ENCODE measurements at regions not wholly inside any gene's neighbourhood (a gene's known extent, or its start where the extent isn't known, plus 50 kb on each side); places are given as distances from the start of the nearest gene placed in this dataset.
"Not testable (repeated sequence)": the region's sequence is repeated elsewhere in the genome, so short reads cannot be mapped to it uniquely, and the experiment has no call there.

DNA sequence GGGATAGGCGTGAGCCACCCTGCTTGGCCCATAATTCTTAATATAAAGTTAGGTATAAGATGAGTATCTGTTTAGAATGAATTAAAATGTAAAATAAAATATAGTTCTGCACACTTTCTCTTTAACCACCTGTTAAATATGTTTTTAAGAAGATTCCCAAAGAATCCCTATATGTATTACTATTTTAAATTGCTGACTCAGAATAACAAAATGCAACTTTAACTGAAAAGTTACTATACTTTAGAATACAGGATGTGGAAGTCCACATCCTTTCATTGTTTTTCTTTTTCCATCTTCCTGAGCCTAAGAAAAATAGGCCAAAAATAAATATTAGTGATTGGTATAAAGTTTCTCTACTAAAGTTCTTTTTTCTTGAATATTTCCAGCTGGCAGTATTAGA, 325.6 kb upstream of the EYS start:
- DNase-seq: no peak

GRCh38 chr6:66029391-66029790, 322.4 kb upstream of the EYS start:
- DNase-seq: no peak

DNA sequence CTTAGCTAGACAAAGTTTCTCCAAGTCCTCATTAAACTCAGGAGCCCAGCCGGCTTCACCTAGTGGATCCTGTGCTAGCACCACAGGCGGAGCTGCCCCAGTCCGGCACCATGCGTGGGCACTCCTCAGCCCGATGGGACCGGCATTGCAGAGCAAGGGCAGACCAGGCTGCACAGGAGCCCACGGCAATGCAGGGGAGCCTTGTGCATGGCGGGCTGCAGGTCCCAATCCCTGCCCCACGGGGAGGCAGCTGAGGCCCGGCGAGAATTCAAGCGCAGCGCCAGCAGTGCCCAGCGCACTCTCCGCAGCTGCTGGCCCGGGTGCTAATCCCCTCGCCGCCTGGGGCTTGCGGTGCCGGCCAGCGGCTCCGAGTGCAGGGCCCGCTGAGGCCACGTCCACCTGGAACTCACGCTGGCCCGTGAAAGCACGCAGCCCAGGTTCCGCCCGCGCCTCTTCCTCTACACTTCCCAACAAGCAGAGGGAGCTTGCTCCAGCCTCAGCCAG, 292.3 kb upstream of the EYS start:
- DNase-seq: no peak

DNA sequence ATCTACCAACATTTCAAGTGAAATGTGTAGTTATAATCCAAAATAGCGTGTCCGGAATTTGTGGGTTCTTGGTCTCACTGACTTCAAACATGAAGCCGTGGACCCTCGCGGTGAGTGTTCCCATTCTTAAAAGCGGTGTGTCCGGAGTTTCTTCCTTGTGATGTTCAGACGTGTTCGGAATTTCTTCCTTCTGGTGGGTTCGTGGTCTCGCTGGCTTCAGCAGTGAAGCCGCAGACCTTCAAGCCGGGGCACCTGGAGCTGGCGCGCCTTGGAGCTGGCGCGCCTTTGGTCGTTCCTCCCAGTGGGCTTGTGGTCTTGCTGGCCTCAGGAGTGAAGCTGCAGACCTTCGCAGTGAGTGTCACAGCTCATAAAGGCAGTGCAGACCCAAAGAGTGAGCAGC, 291.5 kb upstream of the EYS start:
- no peak for DNase-seq

DNA sequence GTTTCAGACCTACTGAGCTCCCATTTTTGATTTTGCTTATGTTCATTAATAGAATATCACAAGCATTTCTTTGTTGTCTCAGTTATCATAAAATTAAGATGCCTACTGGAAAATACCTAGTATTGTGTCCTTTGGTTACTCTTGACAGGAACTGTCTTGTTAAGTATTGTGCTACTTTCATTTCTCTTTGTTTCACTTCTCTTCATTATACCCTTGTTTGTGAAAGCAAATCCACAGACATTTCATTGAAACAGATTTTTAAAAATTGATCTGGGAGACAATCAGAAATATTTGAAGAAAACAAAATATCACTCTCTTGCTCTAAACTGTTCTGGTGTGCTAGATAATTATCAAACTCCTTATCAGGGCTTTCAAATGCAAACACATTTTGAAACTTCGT, 290.5 kb upstream of the EYS start:
- DNase-seq: no peak

DNA sequence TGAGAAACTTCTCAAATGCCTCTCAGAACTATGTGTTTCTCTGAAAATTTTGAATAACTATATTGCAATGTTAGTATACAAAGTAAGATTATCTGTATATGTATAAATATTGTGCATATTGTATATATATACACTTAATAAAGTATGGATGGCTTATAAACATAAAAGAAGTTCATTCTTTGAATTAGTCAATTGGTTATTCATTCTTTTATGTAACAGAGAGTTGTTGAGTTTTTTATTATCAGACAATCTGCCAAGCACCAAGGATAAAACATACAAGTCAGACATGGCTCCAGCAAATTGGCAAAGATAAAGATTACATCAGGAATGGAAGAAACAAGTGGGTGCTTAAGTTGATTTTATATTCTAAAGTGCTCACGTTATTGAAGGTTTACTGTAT, 289.1 kb upstream of the EYS start:
- DNase-seq: no peak

GRCh38 chr6:65989676-65990075, 282.6 kb upstream of the EYS start:
- no peak for DNase-seq

GRCh38 chr6:65988006-65988405, 281.0 kb upstream of the EYS start:
- no peak for DNase-seq

- DNase-seq: no peak
Observed at GRCh38 chr6:65984089-65984488, 277.1 kb upstream of the EYS start.

DNA sequence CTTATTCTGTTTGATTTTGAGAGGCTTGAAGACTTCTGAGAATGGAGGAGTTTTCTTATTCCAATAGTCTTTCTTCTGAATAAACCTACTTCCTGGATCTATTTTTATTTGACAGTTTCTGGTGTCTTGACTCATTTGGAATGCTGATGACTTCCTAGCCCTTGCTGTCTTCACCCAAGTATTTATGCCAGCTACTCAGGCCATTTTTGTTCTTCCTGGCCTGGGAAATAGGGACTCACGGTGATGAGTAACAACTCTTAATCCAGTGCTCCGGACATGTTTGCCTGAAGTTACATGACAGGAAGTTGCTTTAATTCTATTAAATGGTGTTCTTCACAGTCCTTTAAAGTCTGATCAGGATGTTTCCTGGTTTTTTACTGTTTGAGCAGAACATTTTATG, 272.1 kb upstream of the EYS start:
- DNase-seq: no peak

DNA sequence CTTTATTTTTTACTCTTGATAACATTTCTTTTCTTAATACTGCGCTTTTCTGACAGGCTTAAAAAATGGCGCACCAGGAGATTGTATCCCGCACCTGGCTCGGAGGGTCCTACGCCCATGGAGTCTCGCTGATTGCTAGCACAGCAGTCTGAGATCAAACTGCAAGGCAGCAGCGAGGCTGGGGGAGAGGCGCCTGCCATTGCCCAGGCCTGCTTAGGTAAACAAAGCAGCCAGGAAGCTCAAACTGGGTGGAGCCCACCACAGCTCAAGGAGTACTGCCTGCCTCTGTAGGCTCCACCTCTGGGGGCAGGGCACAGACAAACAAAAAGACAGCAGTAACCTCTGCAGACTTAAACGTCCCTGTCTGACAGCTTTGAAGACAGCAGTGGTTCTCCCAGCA, 264.2 kb upstream of the EYS start:
- DNase-seq: not testable (repeated sequence)

GRCh38 chr6:65964261-65964660, 257.2 kb upstream of the EYS start:
- no peak for DNase-seq

DNA sequence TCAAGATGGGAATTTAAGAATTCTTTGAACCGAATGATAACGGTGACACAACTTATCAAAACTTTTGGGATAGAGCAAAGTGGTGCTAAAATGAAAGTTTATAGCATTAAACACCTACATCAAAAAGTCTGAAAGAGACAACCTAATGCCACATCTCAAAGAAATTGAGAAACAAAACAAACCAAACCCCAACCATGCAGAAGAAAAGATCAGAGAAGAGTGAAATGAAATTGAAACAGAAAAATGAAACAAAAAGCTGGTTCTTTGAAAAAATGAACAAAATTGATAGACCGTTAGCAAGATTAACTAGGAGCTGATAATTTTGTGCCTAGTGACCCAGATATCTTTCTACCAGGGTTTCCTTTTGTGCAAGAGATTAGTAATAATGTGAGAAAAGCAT, 248.0 kb upstream of the EYS start:
- DNase-seq: no peak

- DNase-seq: no peak
Observed at GRCh38 chr6:65948062-65948461, 241.0 kb upstream of the EYS start.

- no peak for DNase-seq
Observed at GRCh38 chr6:65943548-65943947, 236.5 kb upstream of the EYS start.

DNA sequence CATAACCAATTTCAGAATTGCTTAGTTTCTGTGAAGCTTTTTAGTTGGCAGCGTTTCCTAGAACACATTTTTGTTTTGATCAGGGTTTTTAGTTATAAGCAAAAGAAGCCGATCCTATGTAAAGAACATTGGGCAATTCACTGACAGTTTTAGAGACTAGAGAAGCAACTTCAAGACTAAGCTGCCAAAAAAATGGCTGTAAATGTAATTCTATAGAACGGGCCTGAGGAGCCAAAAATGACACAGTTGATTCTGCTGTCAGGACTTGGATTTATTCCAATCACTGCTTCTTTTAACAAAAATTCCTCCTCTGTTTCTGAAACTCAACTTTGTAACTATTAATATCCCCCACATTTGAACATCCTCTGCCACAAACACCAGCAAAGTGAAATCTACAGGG, 236.0 kb upstream of the EYS start:
- DNase-seq: no peak

DNA sequence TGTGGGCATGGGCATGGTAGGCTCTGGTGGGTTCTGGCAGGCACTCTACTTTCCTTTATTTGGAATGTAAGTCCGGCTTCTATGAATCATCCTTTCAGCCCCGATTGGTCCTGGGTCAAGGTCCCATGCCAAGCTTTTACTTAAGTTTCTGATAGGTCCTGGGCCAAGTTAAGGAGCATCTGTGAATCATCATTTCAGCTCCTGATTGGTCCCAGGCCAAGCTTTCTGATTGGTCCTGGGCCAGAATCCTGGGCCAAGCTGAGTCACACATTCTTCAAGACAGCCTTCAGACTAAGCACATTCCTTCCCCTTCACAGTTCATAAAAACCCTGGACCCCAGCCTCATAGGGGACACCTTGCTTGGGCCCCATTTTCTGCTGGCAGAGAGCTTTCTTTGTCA, 231.0 kb upstream of the EYS start:
- DNase-seq: no peak

DNA sequence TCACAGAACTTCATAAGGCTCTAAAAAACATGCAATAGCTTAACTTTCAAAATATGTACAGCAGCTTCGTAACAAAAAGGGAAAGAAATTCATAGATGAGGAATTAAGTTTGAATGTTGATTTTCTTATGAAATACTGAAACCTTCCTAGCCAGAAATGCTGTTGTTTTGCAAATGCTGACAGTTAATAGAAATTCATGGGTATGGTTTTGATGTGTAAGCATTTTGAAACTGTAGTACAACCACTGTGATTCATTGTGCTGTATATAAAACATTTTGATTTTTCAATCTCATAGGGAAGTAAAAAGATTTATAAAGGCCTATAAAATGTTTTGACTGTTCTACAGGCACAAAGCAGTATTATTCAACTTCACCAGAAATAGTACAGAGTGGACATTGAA, 228.4 kb upstream of the EYS start:
- no peak for DNase-seq

GRCh38 chr6:65933390-65933789, 226.4 kb upstream of the EYS start:
- DNase-seq: no peak

DNA sequence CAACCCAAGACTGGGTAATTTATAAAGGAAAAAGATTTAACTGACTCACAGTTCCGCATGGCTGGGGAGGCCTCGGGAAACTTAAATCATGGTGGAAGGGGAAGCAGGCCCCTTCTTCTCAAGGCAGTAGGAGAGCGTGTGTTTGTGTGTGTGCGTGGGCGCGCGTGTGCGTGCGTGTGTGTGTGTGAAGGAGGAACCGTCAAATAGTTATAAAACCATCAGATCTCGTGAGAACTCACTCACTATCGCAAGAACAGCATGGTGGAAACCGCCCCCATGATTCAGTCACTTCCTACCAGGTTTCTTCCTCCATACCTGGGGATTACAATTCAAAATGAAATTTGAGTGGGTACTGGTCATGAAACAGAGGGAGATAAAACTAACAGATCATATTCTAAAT, 220.1 kb upstream of the EYS start:
- no peak for DNase-seq

GRCh38 chr6:65924411-65924810, 217.4 kb upstream of the EYS start:
- no peak for DNase-seq

DNA sequence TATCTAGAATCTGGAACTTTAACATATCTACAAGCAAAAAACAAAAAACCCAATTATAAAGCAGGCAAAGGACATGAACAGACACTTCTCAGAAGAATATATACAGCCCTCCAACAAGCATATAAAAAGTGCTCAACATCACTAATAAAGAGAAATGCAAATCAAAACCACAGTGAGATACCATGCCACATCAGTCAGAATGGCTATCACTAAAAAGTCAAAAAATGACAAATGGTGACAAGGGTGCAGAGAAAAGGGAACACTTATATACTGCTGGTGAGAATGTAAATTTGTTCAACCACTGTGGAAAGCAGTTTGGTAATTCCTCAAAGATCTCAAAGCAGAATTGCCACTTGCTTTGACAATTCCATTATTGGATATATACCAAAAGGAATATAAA, 215.0 kb upstream of the EYS start:
- DNase-seq: no peak

DNA sequence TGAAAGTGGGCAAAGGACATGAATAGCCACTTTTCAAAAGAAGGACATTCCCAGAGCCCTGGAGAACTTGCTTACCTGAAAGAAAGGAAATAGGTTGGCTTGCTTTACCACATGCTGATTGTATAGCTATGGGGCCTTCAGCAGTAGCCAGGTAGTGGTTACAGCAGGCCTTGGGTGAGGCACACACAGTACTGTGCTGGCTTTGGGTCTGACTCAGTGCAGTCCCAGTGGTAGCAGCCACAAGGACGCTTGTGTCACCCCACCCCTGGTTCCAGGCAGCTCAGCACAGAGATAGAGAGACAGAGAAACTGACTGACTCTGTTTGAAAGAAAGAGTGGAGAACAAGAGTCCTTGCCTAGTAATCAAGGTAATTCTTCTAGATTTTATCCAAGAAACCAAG, 201.0 kb upstream of the EYS start:
- DNase-seq: no peak

- DNase-seq: no peak
Observed at GRCh38 chr6:65903992-65904391, 197.0 kb upstream of the EYS start.

GRCh38 chr6:65900928-65901327, 193.9 kb upstream of the EYS start:
- DNase-seq: no peak

- no peak for DNase-seq
Observed at GRCh38 chr6:65896140-65896539, 189.1 kb upstream of the EYS start.
